ENCODE measurements at regions not wholly inside any gene's neighbourhood (a gene's known extent, or its start where the extent isn't known, plus 50 kb on each side); places are given as distances from the start of the nearest gene placed in this dataset.

DNA sequence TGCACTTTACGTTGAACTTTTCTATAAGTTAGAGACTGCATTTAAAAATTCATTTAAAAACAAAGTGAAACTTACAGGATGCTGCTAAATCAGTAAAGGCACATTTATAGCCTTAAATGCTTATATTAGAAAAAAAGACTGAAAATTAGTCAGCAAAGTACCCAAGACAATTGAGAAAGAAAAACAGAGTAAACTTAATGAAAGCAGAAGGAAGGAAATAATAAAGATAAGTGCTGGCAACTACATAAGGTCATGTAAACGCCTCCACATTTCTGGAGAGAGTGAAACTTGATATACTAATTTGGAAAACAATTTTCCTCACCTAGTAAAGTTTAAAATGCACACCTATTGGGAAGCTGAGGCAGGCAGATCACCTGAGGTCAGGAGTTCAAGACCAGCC lies 58.2 kb upstream of the ACAN start:
- DNase-seq, result no peak

DNA sequence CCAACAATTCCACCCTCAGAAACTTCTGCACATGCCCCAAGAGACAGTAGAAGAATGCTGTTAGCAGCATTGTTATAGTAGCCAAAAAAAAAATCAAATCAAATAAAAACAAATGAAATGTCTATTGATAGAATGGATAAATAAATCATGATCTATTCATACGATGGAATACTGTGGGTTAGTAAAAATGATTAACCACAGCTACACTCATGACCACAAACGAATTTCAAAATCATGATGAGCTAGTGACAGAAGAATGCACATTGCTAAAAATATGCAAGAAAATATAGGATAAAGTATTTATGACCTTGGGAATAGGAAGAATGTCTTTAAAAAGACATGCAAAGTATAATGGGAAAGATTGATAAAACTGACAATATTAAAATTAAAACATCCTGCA lies 57.5 kb upstream of the ACAN start:
- no peak for DNase-seq

DNA sequence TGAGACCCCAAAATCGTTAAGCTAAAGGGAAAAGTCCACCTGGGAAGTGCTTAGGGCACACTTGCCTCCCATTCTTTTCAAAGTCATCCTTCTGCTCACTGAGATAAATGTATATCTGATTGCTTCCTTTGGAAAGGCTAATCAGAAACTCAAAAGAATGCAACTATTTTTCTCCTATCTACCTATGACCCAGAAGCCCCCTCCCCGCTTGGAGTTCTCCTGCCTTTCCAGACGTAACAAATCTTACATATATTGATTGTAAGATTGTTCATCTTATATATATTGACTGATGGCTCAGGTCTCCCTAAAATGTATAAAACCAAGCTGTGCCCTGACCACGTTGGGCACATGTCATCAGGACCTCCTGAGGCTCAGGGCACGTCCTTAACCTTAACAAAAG lies 56.8 kb upstream of the ACAN start:
- no peak for DNase-seq

DNA sequence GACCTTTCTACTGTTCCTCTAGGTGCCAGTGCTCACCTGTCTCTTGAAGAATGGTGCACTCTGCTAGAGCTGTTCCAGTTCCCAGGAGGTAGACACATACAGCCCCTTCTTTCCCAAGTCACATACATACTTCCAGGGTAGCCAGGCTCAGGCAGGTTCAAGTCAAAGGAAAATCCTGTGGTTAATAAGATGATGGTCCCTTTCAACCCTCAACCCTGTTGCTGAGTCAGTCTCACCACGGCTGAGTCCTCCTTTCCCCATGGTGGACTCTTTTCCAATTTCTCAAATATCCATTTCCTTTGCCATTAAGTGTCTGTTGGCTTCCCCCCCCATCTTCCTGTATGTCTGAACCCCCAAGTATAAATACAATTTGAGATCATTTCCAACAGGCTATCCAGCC lies 56.1 kb upstream of the ACAN start:
- DNase-seq, result no peak

DNA sequence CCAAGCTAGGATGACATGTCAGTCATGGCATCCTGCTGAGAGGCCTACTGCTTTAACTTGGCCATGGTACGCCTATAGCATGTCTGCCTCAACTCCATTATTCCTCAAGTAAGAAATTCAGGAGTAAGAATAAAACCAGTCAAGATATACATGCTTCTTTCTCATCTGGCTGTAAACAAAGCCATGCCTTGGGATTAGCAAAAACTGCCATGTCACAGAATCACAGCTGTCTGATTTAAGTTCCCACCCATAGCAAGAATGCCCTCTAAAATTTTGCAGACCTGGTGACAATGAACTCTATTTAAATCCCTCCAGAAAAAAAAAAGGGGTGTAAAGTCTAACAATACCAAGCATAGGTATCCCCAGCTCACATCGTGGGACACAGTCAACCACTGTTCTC lies 55.6 kb upstream of the ACAN start:
- no peak for DNase-seq

DNA sequence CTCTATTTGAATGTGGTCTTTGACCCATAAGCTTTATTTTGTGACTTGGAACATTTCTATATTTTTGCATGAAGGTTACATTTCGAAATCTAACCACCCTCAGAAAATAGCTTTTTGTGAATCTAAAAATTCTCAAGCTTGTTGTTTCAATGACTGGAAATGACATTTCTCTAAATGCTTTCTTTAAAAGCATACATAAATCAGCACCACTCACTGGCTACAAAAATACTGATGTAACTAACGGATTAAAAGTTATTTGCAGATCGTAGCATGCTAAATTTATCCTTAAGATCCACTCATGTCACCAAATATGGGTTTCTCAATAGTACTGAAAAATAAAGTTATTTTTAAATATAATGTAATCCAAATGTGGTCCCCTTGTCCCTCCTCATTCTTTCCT lies 55.2 kb upstream of the ACAN start:
- no peak for DNase-seq

DNA sequence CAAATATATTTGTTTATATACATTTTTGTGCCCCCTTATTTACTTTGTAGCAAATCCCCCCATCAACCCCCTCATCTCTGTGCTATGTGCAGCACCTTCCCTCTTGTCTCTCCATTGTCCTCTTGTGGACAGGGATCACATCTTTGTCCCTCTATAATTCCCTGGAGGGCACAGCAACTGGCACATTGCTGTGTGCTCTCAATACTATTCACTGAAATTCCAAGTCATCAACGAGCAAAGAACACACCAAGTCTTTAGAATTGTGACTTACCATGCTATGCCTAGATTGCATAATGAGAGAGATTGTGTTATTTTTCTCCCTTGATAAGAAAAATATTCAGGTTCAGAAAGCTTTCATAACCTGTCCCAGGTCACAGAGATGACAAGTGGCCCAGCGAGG lies 54.6 kb upstream of the ACAN start:
- DNase-seq, result no peak

DNA sequence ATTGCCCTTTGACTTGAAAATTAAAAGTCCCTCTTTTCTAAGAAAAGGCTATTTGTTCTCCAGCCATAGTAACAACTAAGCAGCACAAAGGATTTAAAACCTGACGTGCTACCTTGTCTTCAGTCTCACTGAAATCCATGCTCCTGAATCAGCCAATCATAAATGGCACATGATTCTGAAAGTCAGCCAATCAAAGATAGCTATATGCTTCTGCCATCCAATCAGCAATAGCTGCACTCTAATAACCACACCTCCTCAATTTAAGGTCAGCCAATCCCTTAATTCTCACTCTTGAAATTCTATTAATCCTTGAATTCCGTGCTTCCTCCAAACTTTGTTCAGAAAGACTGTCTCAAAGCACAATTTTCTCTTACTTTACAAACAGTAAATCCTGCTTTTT lies 53.5 kb upstream of the ACAN start:
- DNase-seq, result no peak

DNA sequence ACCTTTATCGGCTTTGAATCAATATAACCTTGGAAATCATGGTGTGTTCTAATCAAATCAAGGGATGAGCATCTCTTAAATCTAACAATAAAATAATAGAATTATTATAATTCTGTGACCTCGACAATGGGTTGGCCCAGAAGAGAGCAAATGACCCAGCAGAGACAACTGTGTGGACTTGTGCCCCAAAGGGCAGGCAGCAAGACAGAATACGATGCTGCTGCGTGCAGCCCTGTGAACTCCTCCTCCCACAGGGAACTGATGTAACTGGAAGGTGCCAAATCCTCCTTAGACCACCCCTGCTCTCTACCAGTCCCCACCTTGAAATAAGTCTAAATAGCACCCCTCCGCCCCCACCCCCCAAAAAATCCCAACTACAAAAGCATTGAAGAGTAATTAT lies 50.7 kb upstream of the ACAN start:
- no peak for DNase-seq

DNA sequence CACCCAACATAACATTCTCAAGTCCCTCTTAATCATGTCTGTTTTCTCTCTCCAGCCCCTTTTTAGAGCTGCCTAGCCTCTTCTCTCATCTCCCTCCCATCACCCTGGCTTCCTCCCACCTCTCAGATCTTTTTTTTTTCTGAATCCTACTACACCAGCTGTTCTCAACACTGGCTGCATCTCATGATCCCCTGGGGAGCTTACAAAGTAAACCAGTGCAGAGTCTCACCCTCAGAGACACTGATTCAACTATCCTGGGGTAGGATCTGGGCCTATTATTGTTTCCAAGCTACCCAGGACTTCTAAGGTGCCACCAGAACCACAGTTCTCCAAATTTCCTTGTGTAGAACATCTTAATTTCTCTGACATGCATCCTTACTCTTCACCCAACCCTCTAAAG lies 50.3 kb upstream of the ACAN start:
- DNase-seq, result no peak
